HEK293 (cell line): ENCODE measurements at regions not wholly inside any gene's neighbourhood (a gene's known extent, or its start where the extent isn't known, plus 50 kb on each side); places are given as distances from the start of the nearest gene placed in this dataset.

Source experiments
- RBAK ChIP-seq: fragments of 450-650 bp; formaldehyde crosslinking; IDR thresholded peaks from 2 replicates; pipeline ENCODE4 v1.5.1; 2016; ENCODE audit warnings: missing biosample characterization, missing genetic modification characterization
- SP2 ChIP-seq: fragments of 450-650 bp; formaldehyde crosslinking; IDR thresholded peaks from 2 replicates; pipeline ENCODE4 v1.5.1; 2016; ENCODE audit warnings: missing biosample characterization, missing genetic modification characterization
- TCF7L2 ChIP-seq: IDR thresholded peaks from 2 replicates; pipeline ENCODE4 v1.6.1; 2011; ENCODE audit warnings: low read depth, mild to moderate bottlenecking, inconsistent platforms, low read length, moderate library complexity, borderline replicate concordance
- ZIC2 ChIP-seq: fragments of 450-650 bp; formaldehyde crosslinking; IDR thresholded peaks from 2 replicates; pipeline ENCODE4 v1.5.1; 2016; ENCODE audit warnings: missing biosample characterization, missing genetic modification characterization
- ZNF302 ChIP-seq: fragments of 450-650 bp; formaldehyde crosslinking; IDR thresholded peaks from 2 replicates; pipeline ENCODE4 v1.5.1; 2016; ENCODE audit warnings: missing biosample characterization, missing genetic modification characterization, low read depth
- ZNF354C ChIP-seq: fragments of 450-650 bp; formaldehyde crosslinking; IDR thresholded peaks from 2 replicates; pipeline ENCODE4 v1.5.1; 2016; ENCODE audit warnings: missing biosample characterization, missing genetic modification characterization, low read depth, borderline replicate concordance
- ZNF366 ChIP-seq: fragments of 450-650 bp; formaldehyde crosslinking; conservative IDR thresholded peaks from 2 replicates; pipeline ENCODE4 v1.5.1; 2016; ENCODE audit warnings: missing biosample characterization, missing genetic modification characterization
- ZNF624 ChIP-seq: fragments of 450-650 bp; formaldehyde crosslinking; IDR thresholded peaks from 2 replicates; pipeline ENCODE4 v1.5.1; 2017; ENCODE audit warnings: missing biosample characterization, missing genetic modification characterization
- ZSCAN23 ChIP-seq: fragments of 450-650 bp; formaldehyde crosslinking; IDR thresholded peaks from 2 replicates; pipeline ENCODE4 v1.5.1; 2016; ENCODE audit warnings: missing biosample characterization, missing genetic modification characterization
- TF ChIP-seq, protein P1 (sequence below): fragments of 450-650 bp; formaldehyde crosslinking; IDR thresholded peaks from 2 replicates; pipeline ENCODE4 v1.5.1; 2016; ENCODE audit warnings: missing biosample characterization, missing genetic modification characterization
- TF ChIP-seq, protein P2 (sequence below): fragments of 450-650 bp; formaldehyde crosslinking; IDR thresholded peaks from 2 replicates; pipeline ENCODE4 v1.5.1; 2016; ENCODE audit warnings: missing biosample characterization, missing genetic modification characterization

DNA sequence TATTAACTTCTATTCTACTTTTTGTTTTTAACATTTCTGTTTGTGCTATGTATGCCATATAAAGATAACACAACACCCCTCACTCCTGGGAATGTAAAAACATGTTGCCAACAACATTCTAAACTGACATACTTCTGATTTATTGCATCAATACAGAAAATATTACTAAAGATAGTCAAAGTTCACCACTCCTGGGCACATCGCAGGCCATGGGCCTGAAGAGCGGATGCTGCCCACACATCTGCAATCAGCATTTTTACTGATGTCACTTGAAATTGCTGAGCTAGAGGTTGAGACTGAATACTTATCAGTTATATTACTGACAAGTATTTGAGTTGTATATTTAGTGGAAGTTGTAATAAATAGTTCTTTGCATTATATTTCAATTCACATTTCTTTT is 711.9 kb upstream of the EPHA7 start:
- TF ChIP-seq ZNF302 (tag by site-specific recombination) = no peak
- no peak for TF ChIP-seq TCF7L2
- no peak for TF ChIP-seq RBAK (tag by site-specific recombination)
- TF ChIP-seq, protein P1, sequence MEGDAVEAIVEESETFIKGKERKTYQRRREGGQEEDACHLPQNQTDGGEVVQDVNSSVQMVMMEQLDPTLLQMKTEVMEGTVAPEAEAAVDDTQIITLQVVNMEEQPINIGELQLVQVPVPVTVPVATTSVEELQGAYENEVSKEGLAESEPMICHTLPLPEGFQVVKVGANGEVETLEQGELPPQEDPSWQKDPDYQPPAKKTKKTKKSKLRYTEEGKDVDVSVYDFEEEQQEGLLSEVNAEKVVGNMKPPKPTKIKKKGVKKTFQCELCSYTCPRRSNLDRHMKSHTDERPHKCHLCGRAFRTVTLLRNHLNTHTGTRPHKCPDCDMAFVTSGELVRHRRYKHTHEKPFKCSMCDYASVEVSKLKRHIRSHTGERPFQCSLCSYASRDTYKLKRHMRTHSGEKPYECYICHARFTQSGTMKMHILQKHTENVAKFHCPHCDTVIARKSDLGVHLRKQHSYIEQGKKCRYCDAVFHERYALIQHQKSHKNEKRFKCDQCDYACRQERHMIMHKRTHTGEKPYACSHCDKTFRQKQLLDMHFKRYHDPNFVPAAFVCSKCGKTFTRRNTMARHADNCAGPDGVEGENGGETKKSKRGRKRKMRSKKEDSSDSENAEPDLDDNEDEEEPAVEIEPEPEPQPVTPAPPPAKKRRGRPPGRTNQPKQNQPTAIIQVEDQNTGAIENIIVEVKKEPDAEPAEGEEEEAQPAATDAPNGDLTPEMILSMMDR (tag by site-specific recombination) = no peak
- TF ChIP-seq SP2 (tag by site-specific recombination) = no peak
- no peak for TF ChIP-seq ZNF354C (tag by site-specific recombination)
- TF ChIP-seq ZNF624 (tag by site-specific recombination) = no peak
- TF ChIP-seq ZIC2 (tag by site-specific recombination) = no peak
- TF ChIP-seq, protein P2, sequence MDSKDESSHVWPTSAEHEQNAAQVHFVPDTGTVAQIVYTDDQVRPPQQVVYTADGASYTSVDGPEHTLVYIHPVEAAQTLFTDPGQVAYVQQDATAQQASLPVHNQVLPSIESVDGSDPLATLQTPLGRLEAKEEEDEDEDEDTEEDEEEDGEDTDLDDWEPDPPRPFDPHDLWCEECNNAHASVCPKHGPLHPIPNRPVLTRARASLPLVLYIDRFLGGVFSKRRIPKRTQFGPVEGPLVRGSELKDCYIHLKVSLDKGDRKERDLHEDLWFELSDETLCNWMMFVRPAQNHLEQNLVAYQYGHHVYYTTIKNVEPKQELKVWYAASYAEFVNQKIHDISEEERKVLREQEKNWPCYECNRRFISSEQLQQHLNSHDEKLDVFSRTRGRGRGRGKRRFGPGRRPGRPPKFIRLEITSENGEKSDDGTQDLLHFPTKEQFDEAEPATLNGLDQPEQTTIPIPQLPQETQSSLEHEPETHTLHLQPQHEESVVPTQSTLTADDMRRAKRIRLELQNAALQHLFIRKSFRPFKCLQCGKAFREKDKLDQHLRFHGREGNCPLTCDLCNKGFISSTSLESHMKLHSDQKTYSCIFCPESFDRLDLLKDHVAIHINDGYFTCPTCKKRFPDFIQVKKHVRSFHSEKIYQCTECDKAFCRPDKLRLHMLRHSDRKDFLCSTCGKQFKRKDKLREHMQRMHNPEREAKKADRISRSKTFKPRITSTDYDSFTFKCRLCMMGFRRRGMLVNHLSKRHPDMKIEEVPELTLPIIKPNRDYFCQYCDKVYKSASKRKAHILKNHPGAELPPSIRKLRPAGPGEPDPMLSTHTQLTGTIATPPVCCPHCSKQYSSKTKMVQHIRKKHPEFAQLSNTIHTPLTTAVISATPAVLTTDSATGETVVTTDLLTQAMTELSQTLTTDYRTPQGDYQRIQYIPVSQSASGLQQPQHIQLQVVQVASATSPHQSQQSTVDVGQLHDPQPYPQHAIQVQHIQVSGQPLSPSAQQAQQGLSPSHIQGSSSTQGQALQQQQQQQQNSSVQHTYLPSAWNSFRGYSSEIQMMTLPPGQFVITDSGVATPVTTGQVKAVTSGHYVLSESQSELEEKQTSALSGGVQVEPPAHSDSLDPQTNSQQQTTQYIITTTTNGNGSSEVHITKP (tag by site-specific recombination) = no peak
- no peak for TF ChIP-seq ZNF366
- no peak for TF ChIP-seq ZSCAN23 (tag by site-specific recombination)
